PFSK-1 (cell line): ENCODE measurements at regions not wholly inside any gene's neighbourhood (a gene's known extent, or its start where the extent isn't known, plus 50 kb on each side); places are given as distances from the start of the nearest gene placed in this dataset.

Experiments
- FOXP2 ChIP-seq: optimal IDR thresholded peaks from 2 replicates; pipeline ENCODE3; 2011; ENCODE audit warnings: borderline replicate concordance, control low read depth, inconsistent platforms; ENCODE audit not compliant: insufficient read depth; ENCODE audit errors: extremely low read length, extremely low read depth
- POLR2AphosphoS5 ChIP-seq: IDR thresholded peaks from 2 replicates; pipeline ENCODE4 v1.6.1; 2012; ENCODE audit warnings: low read depth, mild to moderate bottlenecking, control low read depth, low read length, moderate library complexity
- SIN3A ChIP-seq: IDR thresholded peaks from 2 replicates; pipeline ENCODE4 v1.6.1; 2012; ENCODE audit warnings: mild to moderate bottlenecking, low read length, moderate library complexity, borderline replicate concordance; ENCODE audit not compliant: insufficient read depth
- TAF1 ChIP-seq: IDR thresholded peaks from 2 replicates; pipeline ENCODE4 v1.6.1; 2012; ENCODE audit warnings: low read length, control low read depth, borderline replicate concordance; ENCODE audit not compliant: insufficient read depth
- TF ChIP-seq, protein P1 (sequence below), 2 experiments: IDR thresholded peaks; 2 replicates each; pipeline versions ENCODE4 v1.6.1 to v1.8.0; 2011 to 2012; ENCODE audit warnings: low read depth in 2 of 2, low read length in 2 of 2, control low read depth in 1 of 2, inconsistent platforms in 1 of 2, mild to moderate bottlenecking in 1 of 2, moderate library complexity in 1 of 2; ENCODE audit not compliant: insufficient read depth in 1 of 2

DNA sequence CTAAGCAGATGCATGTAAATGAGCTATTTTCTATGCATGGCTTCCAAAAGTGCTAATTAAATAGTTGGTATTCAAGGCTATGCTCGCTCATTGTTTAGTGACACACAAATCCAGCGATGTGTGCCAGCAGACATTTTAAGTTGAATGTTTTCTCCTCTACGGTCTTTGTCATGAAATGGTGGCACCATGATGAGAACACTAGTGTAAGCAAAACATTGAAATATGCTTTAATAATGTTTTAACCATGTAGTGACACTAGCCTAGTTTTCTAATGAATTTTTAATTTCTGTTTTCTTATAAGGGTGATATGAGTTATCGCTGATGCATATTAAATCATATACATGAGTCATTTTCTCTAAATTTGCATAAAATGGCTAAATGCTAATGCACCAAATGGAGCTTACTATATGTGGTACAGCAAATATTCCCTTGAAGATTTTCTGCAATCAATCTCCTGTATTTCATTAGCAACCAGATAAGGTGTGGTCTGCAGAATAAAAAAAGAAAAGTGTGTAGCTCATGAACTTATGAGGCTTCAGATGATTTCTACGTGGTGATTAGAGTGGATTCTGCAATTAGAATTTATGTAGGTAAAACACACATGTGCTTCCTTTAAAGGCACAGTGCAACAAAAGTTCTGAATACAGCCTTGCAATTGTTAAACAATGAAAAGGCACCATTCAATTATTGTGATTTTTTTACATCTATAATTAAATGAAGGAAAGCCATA is 226.6 kb downstream of the MEF2C start:
- no peak for TF ChIP-seq POLR2AphosphoS5
- TF ChIP-seq, protein P1, sequence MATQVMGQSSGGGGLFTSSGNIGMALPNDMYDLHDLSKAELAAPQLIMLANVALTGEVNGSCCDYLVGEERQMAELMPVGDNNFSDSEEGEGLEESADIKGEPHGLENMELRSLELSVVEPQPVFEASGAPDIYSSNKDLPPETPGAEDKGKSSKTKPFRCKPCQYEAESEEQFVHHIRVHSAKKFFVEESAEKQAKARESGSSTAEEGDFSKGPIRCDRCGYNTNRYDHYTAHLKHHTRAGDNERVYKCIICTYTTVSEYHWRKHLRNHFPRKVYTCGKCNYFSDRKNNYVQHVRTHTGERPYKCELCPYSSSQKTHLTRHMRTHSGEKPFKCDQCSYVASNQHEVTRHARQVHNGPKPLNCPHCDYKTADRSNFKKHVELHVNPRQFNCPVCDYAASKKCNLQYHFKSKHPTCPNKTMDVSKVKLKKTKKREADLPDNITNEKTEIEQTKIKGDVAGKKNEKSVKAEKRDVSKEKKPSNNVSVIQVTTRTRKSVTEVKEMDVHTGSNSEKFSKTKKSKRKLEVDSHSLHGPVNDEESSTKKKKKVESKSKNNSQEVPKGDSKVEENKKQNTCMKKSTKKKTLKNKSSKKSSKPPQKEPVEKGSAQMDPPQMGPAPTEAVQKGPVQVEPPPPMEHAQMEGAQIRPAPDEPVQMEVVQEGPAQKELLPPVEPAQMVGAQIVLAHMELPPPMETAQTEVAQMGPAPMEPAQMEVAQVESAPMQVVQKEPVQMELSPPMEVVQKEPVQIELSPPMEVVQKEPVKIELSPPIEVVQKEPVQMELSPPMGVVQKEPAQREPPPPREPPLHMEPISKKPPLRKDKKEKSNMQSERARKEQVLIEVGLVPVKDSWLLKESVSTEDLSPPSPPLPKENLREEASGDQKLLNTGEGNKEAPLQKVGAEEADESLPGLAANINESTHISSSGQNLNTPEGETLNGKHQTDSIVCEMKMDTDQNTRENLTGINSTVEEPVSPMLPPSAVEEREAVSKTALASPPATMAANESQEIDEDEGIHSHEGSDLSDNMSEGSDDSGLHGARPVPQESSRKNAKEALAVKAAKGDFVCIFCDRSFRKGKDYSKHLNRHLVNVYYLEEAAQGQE (IDR thresholded peaks at IDR 0.05; ENCODE audit: insufficient read depth in 1 of 2, low read depth in 2 of 2, low read length in 2 of 2) = no peak
- no peak for TF ChIP-seq SIN3A
- no peak for TF ChIP-seq FOXP2
- TF ChIP-seq TAF1 = no peak
